MM.1S (cell line): ENCODE measurements at regions not wholly inside any gene's neighbourhood (a gene's known extent, or its start where the extent isn't known, plus 50 kb on each side); places are given as distances from the start of the nearest gene placed in this dataset.

ENCODE experiments used
- DNase-seq: peaks from one replicate; pipeline ENCODE4 v3.0.0-alpha.2; 2015
- H2AFZ ChIP-seq: fragments of 300-600 bp; sonication (generic); 2 replicates; pipeline ENCODE4 v1.6.0; 2016; ENCODE audit warnings: antibody characterized with exemption, low read length
- H3F3A ChIP-seq: fragments of 300-600 bp; sonication (generic); 2 replicates; pipeline ENCODE4 v1.6.1; 2016; ENCODE audit warnings: mild to moderate bottlenecking, antibody characterized with exemption, low read length, moderate library complexity, mixed read lengths; ENCODE audit not compliant: insufficient read depth
- H3K27ac ChIP-seq: fragments of 300-600 bp; sonication (generic); 2 replicates; pipeline ENCODE4 v1.5.1; 2016; ENCODE audit warnings: mild to moderate bottlenecking, low read length
- H3K27me3 ChIP-seq: fragments of 300-600 bp; sonication (generic); replicated peaks from 2 replicates; pipeline ENCODE4 v1.6.0; 2016; ENCODE audit warnings: low read length; ENCODE audit not compliant: insufficient read depth
- H3K36me3 ChIP-seq: fragments of 300-600 bp; sonication (generic); replicated peaks from 2 replicates; pipeline ENCODE4 v1.6.1; 2016; ENCODE audit warnings: mild to moderate bottlenecking, low read length, mixed read lengths; ENCODE audit not compliant: insufficient read depth
- H3K4me1 ChIP-seq: fragments of 300-600 bp; sonication (generic); 2 replicates; pipeline ENCODE4 v1.6.1; 2016; ENCODE audit warnings: low read length, mixed read lengths
- H3K4me2 ChIP-seq: fragments of 300-600 bp; sonication (generic); 2 replicates; pipeline ENCODE4 v1.6.0; 2016; ENCODE audit warnings: low read depth, low read length
- H3K4me3 ChIP-seq: fragments of 300-600 bp; sonication (generic); 2 replicates; pipeline ENCODE4 v1.5.1; 2016; ENCODE audit warnings: low read length, mixed read lengths
- H3K79me2 ChIP-seq: fragments of 300-600 bp; sonication (generic); 2 replicates; pipeline ENCODE4 v1.6.1; 2016; ENCODE audit warnings: mixed run types, low read length, mixed read lengths
- H3K9ac ChIP-seq: fragments of 300-600 bp; sonication (generic); 2 replicates; pipeline ENCODE4 v1.6.1; 2016; ENCODE audit warnings: low read length, mixed read lengths
- H3K9me2 ChIP-seq: fragments of 300-600 bp; sonication (generic); replicated peaks from 2 replicates; pipeline ENCODE4 v1.6.1; 2016; ENCODE audit warnings: mild to moderate bottlenecking, low read length, mixed read lengths; ENCODE audit not compliant: insufficient read depth
- H3K9me3 ChIP-seq: fragments of 300-600 bp; sonication (generic); replicated peaks from 2 replicates; pipeline ENCODE4 v1.6.1; 2016; ENCODE audit warnings: mild to moderate bottlenecking, low read length, mixed read lengths; ENCODE audit not compliant: insufficient read depth
- H4K20me1 ChIP-seq: fragments of 300-600 bp; sonication (generic); 2 replicates; pipeline ENCODE4 v1.6.1; 2016; ENCODE audit warnings: mild to moderate bottlenecking, low read length, moderate library complexity, mixed read lengths; ENCODE audit not compliant: insufficient read depth
- EZH2 ChIP-seq: fragments of 300-600 bp; sonication (generic); optimal IDR thresholded peaks from 2 replicates; pipeline ENCODE3; 2017; ENCODE audit warnings: low read depth, mild to moderate bottlenecking, antibody characterized with exemption, low read length, mixed read lengths
- EZH2phosphoT487 ChIP-seq: fragments of 300-600 bp; sonication (generic); IDR thresholded peaks from 2 replicates; pipeline ENCODE4 v1.6.1; 2018; ENCODE audit warnings: antibody characterized with exemption, low read length
- TF ChIP-seq, protein P1 (sequence below): fragments of 300-600 bp; sonication (generic); IDR thresholded peaks from 2 replicates; pipeline ENCODE4 v1.5.1; 2016; ENCODE audit warnings: antibody characterized with exemption, low read length, mixed read lengths

DNA sequence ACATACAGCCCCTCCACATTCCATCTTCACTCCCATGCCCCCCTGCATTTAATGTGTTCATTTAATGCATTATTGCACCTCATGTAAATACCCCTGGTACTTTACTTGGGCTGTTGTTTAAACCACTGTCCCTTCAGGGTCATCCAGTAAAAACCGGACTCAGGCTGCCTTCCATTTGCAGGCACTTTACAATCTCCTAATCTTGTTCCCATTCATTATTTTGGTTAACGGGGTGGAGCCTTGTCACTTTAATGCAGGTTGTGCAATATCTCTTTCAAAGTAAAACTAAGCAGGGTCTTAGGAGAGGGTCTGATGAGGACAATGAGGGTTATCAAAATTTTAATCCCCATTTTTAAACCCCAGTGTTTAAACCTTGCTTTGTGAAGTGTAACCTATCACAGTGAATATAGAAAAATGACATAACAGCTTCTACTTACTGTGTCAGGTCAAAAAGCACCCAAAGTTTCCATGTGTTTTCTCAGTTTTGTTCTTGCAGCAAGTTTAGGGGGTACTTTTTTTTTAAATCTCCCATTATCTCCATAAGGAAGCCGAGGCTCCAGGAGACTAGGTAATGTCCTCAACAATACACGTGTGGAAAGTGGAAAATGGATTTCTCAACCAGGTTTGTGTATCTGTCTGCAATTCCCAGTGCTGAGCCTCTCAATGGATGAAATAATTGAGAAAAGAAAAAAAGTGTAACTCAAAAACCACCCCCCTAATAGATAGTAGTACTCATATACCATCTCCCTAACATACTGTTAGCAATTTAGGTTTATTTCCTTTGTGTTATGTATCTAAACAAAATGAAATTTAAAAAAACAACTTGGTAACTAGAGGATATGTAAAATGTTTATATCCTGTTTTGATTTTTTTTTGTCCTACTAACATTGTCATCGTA, 54.2 kb upstream of the SPRY4 start:
- Histone ChIP-seq H3K9me3 (no peaks in the 10 kb centered on the region), H3K9me2 (no peaks in the 10 kb centered on the region), H3K79me2 (no peaks in the 10 kb centered on the region), H3K4me3 (no peak overlapping the region), H3K9ac (no peak overlapping the region), H3K36me3 (no peaks in the 10 kb centered on the region), H3F3A (no peaks in the 10 kb centered on the region), H3K4me2 (no peak overlapping the region), H3K27ac (no peak overlapping the region), H3K4me1 (no peaks in the 10 kb centered on the region), H4K20me1 (no peaks in the 10 kb centered on the region), H2AFZ (no peak overlapping the region), H3K27me3 (no peaks in the 10 kb centered on the region)
- TF ChIP-seq EZH2 (no peak), EZH2phosphoT487 (no peak)
- TF ChIP-seq, protein P1, sequence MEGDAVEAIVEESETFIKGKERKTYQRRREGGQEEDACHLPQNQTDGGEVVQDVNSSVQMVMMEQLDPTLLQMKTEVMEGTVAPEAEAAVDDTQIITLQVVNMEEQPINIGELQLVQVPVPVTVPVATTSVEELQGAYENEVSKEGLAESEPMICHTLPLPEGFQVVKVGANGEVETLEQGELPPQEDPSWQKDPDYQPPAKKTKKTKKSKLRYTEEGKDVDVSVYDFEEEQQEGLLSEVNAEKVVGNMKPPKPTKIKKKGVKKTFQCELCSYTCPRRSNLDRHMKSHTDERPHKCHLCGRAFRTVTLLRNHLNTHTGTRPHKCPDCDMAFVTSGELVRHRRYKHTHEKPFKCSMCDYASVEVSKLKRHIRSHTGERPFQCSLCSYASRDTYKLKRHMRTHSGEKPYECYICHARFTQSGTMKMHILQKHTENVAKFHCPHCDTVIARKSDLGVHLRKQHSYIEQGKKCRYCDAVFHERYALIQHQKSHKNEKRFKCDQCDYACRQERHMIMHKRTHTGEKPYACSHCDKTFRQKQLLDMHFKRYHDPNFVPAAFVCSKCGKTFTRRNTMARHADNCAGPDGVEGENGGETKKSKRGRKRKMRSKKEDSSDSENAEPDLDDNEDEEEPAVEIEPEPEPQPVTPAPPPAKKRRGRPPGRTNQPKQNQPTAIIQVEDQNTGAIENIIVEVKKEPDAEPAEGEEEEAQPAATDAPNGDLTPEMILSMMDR = no peak
- DNase-seq = no peak

- no peaks in the 10 kb centered on the region for H3K79me2 ChIP-seq
- H4K20me1 ChIP-seq = no peaks in the 10 kb centered on the region
- no peak for DNase-seq
- H3K9ac ChIP-seq = no peak overlapping the region
- H3K4me1 ChIP-seq = no peaks in the 10 kb centered on the region
- H3F3A ChIP-seq = no peaks in the 10 kb centered on the region
- no peak overlapping the region for H3K4me2 ChIP-seq
- TF ChIP-seq EZH2phosphoT487 (no peak), EZH2 (no peak)
- TF ChIP-seq, protein P1 = no peak
- no peaks in the 10 kb centered on the region for H3K36me3 ChIP-seq
- H2AFZ ChIP-seq = no peak overlapping the region
- H3K9me3 ChIP-seq = no peaks in the 10 kb centered on the region
- H3K27ac ChIP-seq = no peak overlapping the region
- no peak overlapping the region for H3K4me3 ChIP-seq
- H3K27me3 ChIP-seq = no peaks in the 10 kb centered on the region
- H3K9me2 ChIP-seq = no peaks in the 10 kb centered on the region
These were observed 51.2 kb upstream of the SPRY4 start for GRCh38 chr5:142375944-142376411.
